Uterus (tissue), 3 donors: ENCODE measurements at regions not wholly inside any gene's neighbourhood (a gene's known extent, or its start where the extent isn't known, plus 50 kb on each side); places are given as distances from the start of the nearest gene placed in this dataset.

Source experiments
- DNase-seq, 2 donors: peaks; one replicate each; pipeline ENCODE4 v3.0.0-alpha.2; 2019 to 2020
- H3K27ac ChIP-seq, 2 donors: fragments of 200-600 bp; sonication (generic); 1 replicate in 1 of 2; 2 replicates in 1 of 2; pipeline ENCODE4 v1.5.1; 2016 to 2018
- H3K27me3 ChIP-seq, 2 donors: fragments of 200-600 bp; sonication (generic); one replicate each; pipeline ENCODE4 v1.5.1; 2018 to 2019; ENCODE audit warnings: control low read depth in 1 of 2
- H3K36me3 ChIP-seq, 2 donors: fragments of 200-600 bp; sonication (generic); one replicate each; pipeline ENCODE4 v1.5.1; 2019; ENCODE audit warnings: control low read depth in 1 of 2
- H3K4me1 ChIP-seq, 2 donors: fragments of 200-600 bp; sonication (generic); one replicate each; pipeline ENCODE4 v1.5.1; 2018 to 2019; ENCODE audit warnings: control low read depth in 1 of 2
- H3K4me3 ChIP-seq, 2 donors: fragments of 200-600 bp; sonication (generic); 1 replicate in 1 of 2; 2 replicates in 1 of 2; pipeline ENCODE4 v1.5.1; 2018 to 2019; ENCODE audit warnings: mild to moderate bottlenecking in 1 of 2
- H3K9me3 ChIP-seq, 2 donors: fragments of 200-600 bp; sonication (generic); one replicate each; pipeline ENCODE4 v1.5.1; 2019; ENCODE audit warnings: control low read depth in 1 of 2
- POLR2A ChIP-seq, 2 donors: fragments of 450-650 bp; IDR thresholded peaks; one replicate each; pipeline ENCODE4 v1.6.1; 2016; ENCODE audit warnings: antibody characterized with exemption in 2 of 2, mild to moderate bottlenecking in 1 of 2, moderate library complexity in 1 of 2
- intact Hi-C: fragments of 100-400 bp; cut with DNase I; formaldehyde crosslinking; loops from one replicate; pipeline ENCODE4 v1.15.1; 2023; ENCODE audit warnings: low total_unique reads
- TF ChIP-seq, protein P1 (sequence below), 4 experiments: fragments of 200-600 bp in 2 of 4; fragments of 450-650 bp in 2 of 4; sonication (generic) in 2 of 4; IDR thresholded peaks; one replicate each; pipeline ENCODE4 v1.5.1; 2016 to 2019; ENCODE audit warnings: antibody characterized with exemption in 4 of 4, mild to moderate bottlenecking in 2 of 4, moderate library complexity in 1 of 4
- donor health status: DM: yes; HTN: yes; CAD: no.

DNA sequence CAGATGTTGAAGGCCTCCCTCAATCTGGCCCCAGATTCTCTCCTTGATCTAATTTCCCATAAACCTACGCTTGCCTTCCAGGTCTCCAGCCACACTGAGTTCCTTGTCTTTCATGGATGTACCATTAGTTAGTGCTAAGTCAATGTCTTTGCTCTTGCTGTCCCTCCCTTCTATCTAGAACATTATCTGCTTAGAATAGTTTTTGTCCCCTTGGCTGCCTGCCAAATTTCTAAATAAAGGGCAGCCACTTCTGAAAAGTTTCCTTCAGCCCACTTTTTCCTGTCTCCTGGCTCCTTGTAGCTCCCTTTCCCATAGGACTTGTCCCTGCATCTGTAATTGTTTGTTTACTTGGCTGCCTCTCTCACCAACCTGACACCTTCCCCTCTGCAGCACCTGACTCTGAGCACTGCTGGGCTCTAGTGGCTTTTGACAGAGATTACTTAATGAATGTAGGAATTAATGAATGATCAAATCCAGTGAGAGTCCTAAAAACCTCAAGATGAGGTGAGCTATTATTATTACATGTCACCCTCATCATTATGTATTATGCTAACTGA, 58.3 kb downstream of the CXCL12 start:
- intact Hi-C loops: no loop called here
- DNase-seq: no peak
- H3K36me3 ChIP-seq: no peaks in the 10 kb centered on the region
- no peak overlapping the region for H3K4me3 ChIP-seq
- TF ChIP-seq, protein P1, sequence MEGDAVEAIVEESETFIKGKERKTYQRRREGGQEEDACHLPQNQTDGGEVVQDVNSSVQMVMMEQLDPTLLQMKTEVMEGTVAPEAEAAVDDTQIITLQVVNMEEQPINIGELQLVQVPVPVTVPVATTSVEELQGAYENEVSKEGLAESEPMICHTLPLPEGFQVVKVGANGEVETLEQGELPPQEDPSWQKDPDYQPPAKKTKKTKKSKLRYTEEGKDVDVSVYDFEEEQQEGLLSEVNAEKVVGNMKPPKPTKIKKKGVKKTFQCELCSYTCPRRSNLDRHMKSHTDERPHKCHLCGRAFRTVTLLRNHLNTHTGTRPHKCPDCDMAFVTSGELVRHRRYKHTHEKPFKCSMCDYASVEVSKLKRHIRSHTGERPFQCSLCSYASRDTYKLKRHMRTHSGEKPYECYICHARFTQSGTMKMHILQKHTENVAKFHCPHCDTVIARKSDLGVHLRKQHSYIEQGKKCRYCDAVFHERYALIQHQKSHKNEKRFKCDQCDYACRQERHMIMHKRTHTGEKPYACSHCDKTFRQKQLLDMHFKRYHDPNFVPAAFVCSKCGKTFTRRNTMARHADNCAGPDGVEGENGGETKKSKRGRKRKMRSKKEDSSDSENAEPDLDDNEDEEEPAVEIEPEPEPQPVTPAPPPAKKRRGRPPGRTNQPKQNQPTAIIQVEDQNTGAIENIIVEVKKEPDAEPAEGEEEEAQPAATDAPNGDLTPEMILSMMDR (IDR thresholded peaks at IDR 0.05): no peak
- no peak for TF ChIP-seq POLR2A (IDR thresholded peaks at IDR 0.05)
- no peaks in the 10 kb centered on the region for H3K9me3 ChIP-seq
- no peak overlapping the region for H3K27ac ChIP-seq
- peaks cover 0 to 4% of the 10 kb centered on the region in 2 donors for H3K4me1 ChIP-seq
- no peaks in the 10 kb centered on the region for H3K27me3 ChIP-seq

DNA sequence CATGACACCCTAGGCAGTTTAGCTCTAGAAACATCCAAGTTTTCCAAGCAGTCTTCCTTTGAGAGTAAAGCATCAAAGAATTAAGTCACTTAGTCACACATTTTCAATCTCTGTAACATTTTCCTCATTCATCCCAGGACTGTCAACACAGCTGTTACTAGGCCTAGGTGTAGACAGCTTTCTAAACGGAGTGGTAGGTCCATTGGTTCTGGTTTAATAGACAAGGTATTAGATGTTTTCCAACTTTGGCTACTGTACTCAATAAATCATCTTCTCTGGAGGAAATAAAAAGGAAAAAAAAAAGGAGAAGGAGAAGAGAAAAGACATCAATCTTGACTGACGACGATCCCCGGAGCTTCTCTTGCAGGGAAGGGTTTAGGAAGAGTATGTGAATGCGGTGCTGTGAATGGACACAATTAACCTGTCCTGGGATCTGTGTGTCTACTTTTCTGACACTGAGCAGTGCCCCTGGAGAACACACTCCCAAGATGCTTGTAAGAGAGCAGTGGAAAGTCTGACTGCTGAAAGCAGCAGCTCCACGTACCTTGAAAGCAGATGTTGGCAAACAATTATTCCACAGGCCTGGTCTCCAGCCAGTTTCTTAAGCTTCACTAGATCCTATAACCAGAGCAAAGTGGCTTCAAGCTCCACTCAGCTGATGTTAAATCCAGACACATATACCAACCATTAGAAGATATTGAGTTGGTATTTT, 59.1 kb downstream of the CXCL12 start:
- no peaks in the 10 kb centered on the region for H3K27me3 ChIP-seq
- DNase-seq: peak in 1 of 2 donors; percentile 29
- no peaks in the 10 kb centered on the region for H3K9me3 ChIP-seq
- no peak for TF ChIP-seq POLR2A (IDR thresholded peaks at IDR 0.05)
- TF ChIP-seq, protein P1 (IDR thresholded peaks at IDR 0.05): no peak
- H3K4me3 ChIP-seq: no peak overlapping the region
- H3K27ac ChIP-seq: no peak overlapping the region
- H3K4me1 ChIP-seq: peaks cover 0 to 4% of the 10 kb centered on the region in 2 donors
- intact Hi-C loops: no loop called here
- H3K36me3 ChIP-seq: no peaks in the 10 kb centered on the region

DNA sequence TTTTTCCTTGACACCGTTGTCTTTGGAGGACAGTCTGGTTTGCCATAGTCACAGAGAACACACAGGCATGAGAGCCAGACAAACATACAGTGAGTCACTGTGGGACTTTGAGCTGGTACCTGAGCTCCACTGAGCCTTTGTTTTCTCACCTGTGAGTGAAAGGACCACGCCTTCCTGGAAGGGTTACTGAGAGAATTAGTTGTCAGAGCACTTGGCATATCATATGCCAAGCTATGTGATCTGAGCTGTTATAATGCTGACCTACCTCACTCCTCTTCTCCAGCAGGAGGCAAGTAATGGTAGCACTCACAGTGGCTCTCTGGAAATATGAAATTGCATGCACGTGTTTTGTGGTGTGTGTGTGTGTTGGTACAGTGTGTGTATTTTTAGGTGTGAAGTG, 59.7 kb downstream of the CXCL12 start:
- no peaks in the 10 kb centered on the region for H3K36me3 ChIP-seq
- no peak overlapping the region for H3K27ac ChIP-seq
- no peak for DNase-seq
- H3K4me1 ChIP-seq: peaks cover 0 to 4% of the 10 kb centered on the region in 2 donors
- intact Hi-C loops: no loop called here
- H3K27me3 ChIP-seq: no peaks in the 10 kb centered on the region
- no peaks in the 10 kb centered on the region for H3K9me3 ChIP-seq
- no peak overlapping the region for H3K4me3 ChIP-seq
- TF ChIP-seq, protein P1 (IDR thresholded peaks at IDR 0.05): no peak
- TF ChIP-seq POLR2A (IDR thresholded peaks at IDR 0.05): no peak

DNA sequence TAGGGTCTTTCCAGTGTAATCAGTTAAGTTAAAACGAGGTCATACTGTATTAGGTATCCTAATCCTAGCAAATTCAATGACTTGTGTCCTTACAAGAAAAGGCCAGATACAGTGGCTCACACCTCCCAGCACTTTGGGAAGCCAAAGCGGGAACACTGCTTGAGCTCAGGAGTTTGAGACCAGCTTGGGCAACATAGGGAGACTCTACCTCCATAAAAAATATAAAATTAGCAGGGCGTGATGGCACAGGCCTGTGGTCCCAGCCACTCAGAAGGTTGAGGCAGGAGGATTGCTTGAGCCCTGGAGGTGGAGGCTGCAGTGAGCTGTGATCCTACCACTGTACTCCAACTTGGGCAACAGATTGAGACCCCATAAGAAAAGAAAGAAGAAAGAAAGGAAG, 61.1 kb downstream of the CXCL12 start:
- Histone ChIP-seq H3K4me1 (peaks cover 0 to 4% of the 10 kb centered on the region in 2 donors), H3K27me3 (no peaks in the 10 kb centered on the region), H3K36me3 (no peaks in the 10 kb centered on the region), H3K9me3 (no peaks in the 10 kb centered on the region), H3K4me3 (no peak overlapping the region), H3K27ac (no peak overlapping the region)
- TF ChIP-seq, protein P1 (IDR thresholded peaks at IDR 0.05): no peak
- TF ChIP-seq POLR2A (IDR thresholded peaks at IDR 0.05): no peak
- no peak for DNase-seq
- intact Hi-C loops: no loop called here

DNA sequence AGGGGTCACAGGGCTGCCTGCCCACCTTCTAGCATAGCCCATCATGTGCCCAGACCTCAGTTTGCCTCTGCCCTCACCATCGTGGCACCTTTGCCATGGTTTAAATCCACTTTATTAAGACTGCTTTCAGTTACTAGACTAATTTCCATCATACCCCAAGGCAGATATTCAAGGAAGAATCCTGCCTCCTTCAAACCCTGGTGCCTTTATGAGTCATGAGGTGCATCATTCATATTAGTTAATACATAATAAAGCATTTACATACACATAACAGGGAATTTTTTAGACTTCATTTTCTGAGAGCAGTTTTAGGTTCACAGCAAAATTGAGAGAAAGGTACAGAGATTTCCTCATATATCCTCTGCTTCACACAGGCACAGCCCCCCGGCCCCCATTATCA, 62.8 kb downstream of the CXCL12 start:
- Histone ChIP-seq H3K9me3 (no peaks in the 10 kb centered on the region), H3K27ac (no peak overlapping the region), H3K4me3 (no peak overlapping the region), H3K4me1 (peaks cover 0 to 4% of the 10 kb centered on the region in 2 donors), H3K36me3 (no peaks in the 10 kb centered on the region), H3K27me3 (no peaks in the 10 kb centered on the region)
- TF ChIP-seq, protein P1 (IDR thresholded peaks at IDR 0.05): no peak
- no peak for TF ChIP-seq POLR2A (IDR thresholded peaks at IDR 0.05)
- DNase-seq: no peak
- intact Hi-C loops: no loop called here
